Neutrophil (primary cell): ENCODE measurements at regions not wholly inside any gene's neighbourhood (a gene's known extent, or its start where the extent isn't known, plus 50 kb on each side); places are given as distances from the start of the nearest gene placed in this dataset.

Experiments
- H3K27ac ChIP-seq: fragments of 200-600 bp; sonication (generic); 2 replicates; pipeline ENCODE4 v1.5.1; 2016; ENCODE audit warnings: mild to moderate bottlenecking, moderate library complexity
- H3K27me3 ChIP-seq: fragments of 200-600 bp; sonication (generic); 2 replicates; pipeline ENCODE4 v1.6.0; 2016; ENCODE audit warnings: mild to moderate bottlenecking
- H3K36me3 ChIP-seq: fragments of 200-600 bp; sonication (generic); 2 replicates; pipeline ENCODE4 v1.5.1; 2017
- H3K4me1 ChIP-seq, 2 experiments: fragments of 200-600 bp in 1 of 2; sonication (generic) in 1 of 2; 1 replicate in 1 of 2; 2 replicates in 1 of 2; pipeline versions ENCODE4 v1.5.1 to v1.6.1; 2013 to 2016; ENCODE audit warnings: low read depth in 1 of 2, low read length in 1 of 2, mild to moderate bottlenecking in 1 of 2, moderate library complexity in 1 of 2; ENCODE audit not compliant: control insufficient read depth in 1 of 2, insufficient read depth in 1 of 2
- H3K4me3 ChIP-seq, 2 experiments: fragments of 200-600 bp in 1 of 2; sonication (generic) in 1 of 2; 1 replicate in 1 of 2; 2 replicates in 1 of 2; pipeline ENCODE4 v1.5.1; 2013 to 2016; ENCODE audit warnings: low read depth in 1 of 2, low read length in 1 of 2, mild to moderate bottlenecking in 1 of 2, moderate library complexity in 1 of 2
- H3K9me3 ChIP-seq: fragments of 200-600 bp; sonication (generic); 2 replicates; pipeline ENCODE4 v1.5.1; 2016
- CTCF ChIP-seq: fragments of 200-600 bp; sonication (generic); IDR thresholded peaks from 2 replicates; pipeline ENCODE4 v1.5.1; 2016; ENCODE audit warnings: antibody characterized with exemption

GRCh38 chr9:28820741-28821140 is 1247.5 kb upstream of the C9orf72 start:
- no peak overlapping the region for H3K27ac ChIP-seq
- H3K4me3 ChIP-seq: no peak overlapping the region
- H3K27me3 ChIP-seq: no peaks in the 10 kb centered on the region
- no peaks in the 10 kb centered on the region for H3K9me3 ChIP-seq
- no peaks in the 10 kb centered on the region for H3K36me3 ChIP-seq
- TF ChIP-seq CTCF: no peak
- H3K4me1 ChIP-seq: no peaks in the 10 kb centered on the region

- no peaks in the 10 kb centered on the region for H3K36me3 ChIP-seq
Observed at GRCh38 chr9:28821240-28821639, 1248.0 kb upstream of the C9orf72 start.

GRCh38 chr9:28824432-28824963 is 1251.2 kb upstream of the C9orf72 start:
- H3K9me3 ChIP-seq: no peaks in the 10 kb centered on the region
- no peak overlapping the region for H3K27ac ChIP-seq
- no peak for TF ChIP-seq CTCF
- no peaks in the 10 kb centered on the region for H3K27me3 ChIP-seq
- H3K4me3 ChIP-seq: no peak overlapping the region
- no peaks in the 10 kb centered on the region for H3K36me3 ChIP-seq
- H3K4me1 ChIP-seq: no peaks in the 10 kb centered on the region

More at GRCh38 chr9:28821240-28821639, 1248.0 kb upstream of the C9orf72 start:
- H3K4me1 ChIP-seq: no peaks in the 10 kb centered on the region
- H3K27me3 ChIP-seq: no peaks in the 10 kb centered on the region
- H3K27ac ChIP-seq: no peak overlapping the region
- TF ChIP-seq CTCF: no peak
- H3K9me3 ChIP-seq: no peaks in the 10 kb centered on the region
- H3K4me3 ChIP-seq: no peak overlapping the region

GRCh38 chr9:28832168-28832770 is 1259.0 kb upstream of the C9orf72 start:
- H3K4me3 ChIP-seq: no peak overlapping the region
- H3K9me3 ChIP-seq: no peaks in the 10 kb centered on the region
- H3K36me3 ChIP-seq: no peaks in the 10 kb centered on the region
- H3K4me1 ChIP-seq: no peaks in the 10 kb centered on the region
- H3K27me3 ChIP-seq: no peaks in the 10 kb centered on the region
- no peak overlapping the region for H3K27ac ChIP-seq
- no peak for TF ChIP-seq CTCF

- Histone ChIP-seq H3K27me3 (no peaks in the 10 kb centered on the region), H3K9me3 (no peaks in the 10 kb centered on the region), H3K27ac (no peak overlapping the region), H3K36me3 (no peaks in the 10 kb centered on the region), H3K4me3 (no peak overlapping the region), H3K4me1 (no peaks in the 10 kb centered on the region)
- TF ChIP-seq CTCF: no peak
Observed at GRCh38 chr9:28834156-28834555, 1260.9 kb upstream of the C9orf72 start.
